NCI-H2081 treated with DMSO at 0.1 percent for 48 hours (cell line): ENCODE measurements at regions not wholly inside any gene's neighbourhood (a gene's known extent, or its start where the extent isn't known, plus 50 kb on each side); places are given as distances from the start of the nearest gene placed in this dataset.
A peak's percentile ranks its signal among the peaks of the same experiment; 100 is the strongest.
"Not testable (repeated sequence)": the region's sequence is repeated elsewhere in the genome, so short reads cannot be mapped to it uniquely, and the experiment has no call there.

Source experiments
- DNase-seq: peaks from one replicate; lab custom pipeline; 2025; lab: John Stamatoyannopoulos, UW

DNA sequence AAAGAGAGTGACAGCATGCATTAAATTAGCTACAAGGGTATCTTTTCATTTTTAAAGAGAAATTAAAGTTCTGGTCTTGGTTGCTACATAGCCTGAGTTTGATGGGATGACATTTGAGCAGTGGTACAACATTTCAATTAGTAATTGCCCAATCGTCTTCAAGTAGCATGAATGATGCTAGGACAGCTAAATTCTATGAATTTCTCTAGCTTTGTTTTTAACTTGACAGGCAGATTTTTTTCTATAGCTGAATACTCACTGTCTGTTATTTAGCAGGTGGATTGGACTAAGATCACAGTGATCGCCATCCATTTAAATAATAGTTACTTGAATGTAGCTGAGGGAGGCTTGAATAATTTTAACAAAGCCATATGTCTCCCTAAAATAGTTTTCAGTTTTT, 162.2 kb downstream of the OXSM start:
- DNase-seq = no peak

DNA sequence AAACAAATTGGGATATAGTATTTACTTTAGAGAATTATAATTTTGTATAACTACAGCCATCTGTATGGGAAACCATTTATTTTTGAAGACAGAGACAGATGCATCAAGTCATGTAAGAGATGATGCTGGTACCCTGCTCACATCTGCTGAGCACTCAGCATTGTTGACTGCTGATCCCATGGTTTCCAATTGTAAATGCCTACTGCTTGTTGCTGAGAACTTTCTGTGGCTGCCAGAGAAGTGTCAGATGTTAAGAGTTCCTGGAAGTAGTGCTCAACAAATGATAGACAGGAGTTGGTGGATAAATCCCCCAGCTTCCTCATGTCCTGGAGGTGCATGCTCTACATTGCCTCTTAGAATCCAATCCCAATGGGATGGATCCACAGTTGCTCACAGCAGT, 167.1 kb downstream of the OXSM start:
- no peak for DNase-seq

GRCh38 chr3:25960776-25961175, 170.9 kb downstream of the OXSM start:
- no peak for DNase-seq

DNA sequence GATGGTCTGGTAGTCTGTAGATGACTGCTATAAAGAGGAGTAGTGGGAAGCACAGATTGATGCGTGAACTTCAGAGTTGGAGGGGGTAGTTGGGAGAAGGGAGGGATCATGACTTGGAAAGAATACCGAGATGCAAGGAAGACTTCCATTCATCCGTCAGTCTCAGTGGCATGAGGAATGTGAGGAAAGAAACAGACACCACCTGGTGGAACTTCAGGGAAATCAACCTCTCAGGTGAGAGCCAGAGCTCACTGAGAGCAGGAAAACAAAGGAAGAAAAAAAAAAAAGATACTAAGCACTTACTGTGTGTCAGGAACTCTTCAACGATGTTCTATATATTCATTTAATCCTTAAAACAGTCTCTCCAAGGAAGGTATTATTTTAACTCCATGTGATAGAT, 172.4 kb downstream of the OXSM start:
- DNase-seq = no peak

DNA sequence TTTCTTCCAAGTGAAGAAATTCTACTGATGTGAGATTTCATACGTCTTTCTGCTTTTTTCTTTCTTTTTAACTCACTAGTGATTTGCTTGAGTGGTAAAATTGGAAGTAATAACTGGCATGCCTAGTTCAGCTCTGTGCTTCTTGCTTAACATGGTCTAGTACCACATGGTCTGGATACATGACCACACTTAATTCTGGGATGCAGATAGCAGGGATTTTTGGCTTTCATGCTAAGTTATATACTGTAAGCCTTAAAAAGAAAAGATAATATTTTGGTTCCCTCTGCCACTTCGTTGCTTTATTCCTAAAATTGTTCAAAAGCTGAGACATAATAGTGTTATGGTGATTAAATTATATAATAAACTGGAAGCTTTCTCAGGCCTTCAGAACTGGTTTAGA, 174.3 kb downstream of the OXSM start:
- DNase-seq = no peak

- DNase-seq = no peak
Observed at GRCh38 chr3:25967385-25967784, 177.5 kb downstream of the OXSM start.

GRCh38 chr3:25971736-25972135, 181.8 kb downstream of the OXSM start:
- DNase-seq = peak; percentile 63

- peak; percentile 79 for DNase-seq
Observed at GRCh38 chr3:25973122-25973521, 183.2 kb downstream of the OXSM start.

DNA sequence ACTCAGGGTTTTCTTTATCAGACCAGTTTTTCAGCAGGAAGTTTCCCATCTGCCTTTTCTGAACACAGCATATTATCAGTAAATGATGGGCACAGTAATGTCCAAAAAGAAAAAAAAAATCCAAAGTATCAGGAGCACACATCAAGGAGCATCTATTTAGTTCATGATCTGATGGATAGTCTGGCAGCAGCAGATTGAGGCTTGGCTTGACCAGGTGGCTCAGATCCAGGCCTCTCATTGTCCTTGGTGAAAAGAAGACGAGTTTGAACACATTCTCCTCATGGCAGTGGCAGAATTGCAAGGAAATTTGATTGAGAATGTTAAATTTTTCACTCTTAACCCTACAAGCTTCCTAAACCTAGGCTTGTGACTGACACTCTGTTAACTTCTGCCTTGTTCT, 192.9 kb downstream of the OXSM start:
- DNase-seq = no peak

DNA sequence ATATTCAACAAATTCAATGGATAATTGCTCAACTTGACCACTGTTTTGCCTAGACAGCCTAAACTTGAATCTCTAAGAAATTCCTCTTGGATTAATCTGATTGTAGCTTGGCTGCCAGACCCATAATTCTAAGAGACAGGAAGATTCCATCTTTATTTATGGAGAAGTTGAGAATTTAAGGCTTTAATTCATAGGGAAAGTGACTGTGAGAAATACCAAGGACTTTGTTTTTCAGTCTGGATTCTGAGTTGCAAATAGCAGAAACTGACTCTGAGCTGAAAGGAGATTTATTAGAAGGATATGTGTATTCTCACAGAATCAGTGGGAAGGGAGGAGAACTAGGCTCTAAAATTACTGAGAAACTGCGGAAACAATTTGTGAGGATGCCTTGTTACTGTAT, 195.7 kb downstream of the OXSM start:
- no peak for DNase-seq

- no peak for DNase-seq
Observed at GRCh38 chr3:25992606-25993005, 202.7 kb downstream of the OXSM start.

DNA sequence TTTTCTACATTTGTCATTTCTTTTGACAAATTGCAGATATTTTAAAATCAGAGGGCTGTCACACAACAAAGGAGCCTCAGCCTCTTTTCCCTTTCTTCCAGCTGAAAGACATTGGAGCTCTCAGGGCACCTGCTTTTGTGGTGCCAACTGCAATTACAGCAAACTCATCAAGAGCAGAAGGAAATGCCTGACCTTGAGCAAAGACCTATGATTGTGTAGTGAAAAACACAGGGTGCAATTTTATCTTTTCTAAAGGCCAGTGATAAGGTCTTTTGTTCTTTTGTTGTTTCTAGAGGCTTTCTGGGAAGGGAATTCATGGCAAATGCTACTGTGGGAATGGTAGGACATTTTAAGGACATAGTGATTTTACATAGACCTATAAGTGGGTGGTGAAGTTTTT, 214.3 kb downstream of the OXSM start:
- no peak for DNase-seq

- no peak for DNase-seq
Observed at GRCh38 chr3:26011276-26011675, 221.4 kb downstream of the OXSM start.

- DNase-seq = no peak
Observed at GRCh38 chr3:26012241-26012745, 222.4 kb downstream of the OXSM start.

DNA sequence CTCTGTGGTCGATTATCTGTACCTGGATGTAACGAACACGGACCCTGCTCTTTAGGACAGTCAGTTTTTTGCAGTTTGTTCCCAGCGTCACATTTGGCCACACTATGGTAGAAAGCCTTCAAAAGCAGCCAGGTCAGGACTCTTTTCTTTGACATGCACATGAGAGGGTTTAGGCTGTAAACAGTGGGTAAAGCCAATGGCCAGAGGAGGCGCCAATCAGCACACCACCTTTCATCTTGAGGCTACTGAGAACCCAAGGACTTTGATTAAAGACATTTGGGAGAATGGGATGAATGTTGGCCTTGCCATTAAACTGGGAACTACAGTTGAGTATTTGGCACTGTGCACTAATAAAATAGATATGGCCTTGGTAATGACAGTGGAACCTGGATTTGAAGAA, 225.9 kb downstream of the OXSM start:
- DNase-seq = no peak

- DNase-seq = no peak
Observed at GRCh38 chr3:26018889-26019288, 229.0 kb downstream of the OXSM start.

DNA sequence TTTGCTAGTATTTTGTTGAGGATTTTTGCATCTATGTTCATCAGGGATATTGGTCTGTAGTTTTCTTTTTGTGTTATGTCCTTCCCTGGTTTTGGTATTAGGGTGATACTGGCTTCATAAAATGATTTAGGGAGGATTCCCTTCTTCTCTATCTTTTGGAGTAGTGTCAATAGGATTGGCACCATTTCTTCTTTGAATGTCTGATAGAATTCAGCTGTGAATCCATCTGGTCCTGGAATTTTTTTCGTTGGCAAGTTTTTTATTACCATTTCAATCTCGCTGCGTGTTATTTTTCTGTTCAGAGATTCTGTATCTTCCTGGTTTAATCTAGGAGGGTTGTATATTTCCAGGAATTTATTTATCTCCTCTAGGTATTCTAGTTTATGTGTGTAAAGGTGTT, 234.3 kb downstream of the OXSM start:
- not testable (repeated sequence) for DNase-seq

DNA sequence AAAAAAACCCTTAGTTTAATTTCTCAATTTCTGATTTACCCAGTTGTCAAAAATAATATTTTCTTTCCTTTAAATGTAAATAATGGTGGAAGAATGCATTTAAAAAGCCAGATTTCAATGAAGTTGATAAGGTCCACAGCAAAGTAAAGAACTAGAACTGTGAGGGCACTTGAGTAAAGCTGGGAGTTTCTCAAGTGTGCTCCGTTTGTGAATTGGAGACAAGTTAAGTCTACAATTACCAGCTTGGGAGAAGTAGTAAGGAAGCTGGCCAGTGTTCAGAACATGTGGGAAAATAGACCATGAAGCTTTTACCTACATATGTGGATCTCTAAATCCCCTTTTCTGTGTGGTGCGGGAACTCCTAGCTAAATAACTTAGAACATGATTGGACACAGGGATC, 239.4 kb downstream of the OXSM start:
- no peak for DNase-seq

DNA sequence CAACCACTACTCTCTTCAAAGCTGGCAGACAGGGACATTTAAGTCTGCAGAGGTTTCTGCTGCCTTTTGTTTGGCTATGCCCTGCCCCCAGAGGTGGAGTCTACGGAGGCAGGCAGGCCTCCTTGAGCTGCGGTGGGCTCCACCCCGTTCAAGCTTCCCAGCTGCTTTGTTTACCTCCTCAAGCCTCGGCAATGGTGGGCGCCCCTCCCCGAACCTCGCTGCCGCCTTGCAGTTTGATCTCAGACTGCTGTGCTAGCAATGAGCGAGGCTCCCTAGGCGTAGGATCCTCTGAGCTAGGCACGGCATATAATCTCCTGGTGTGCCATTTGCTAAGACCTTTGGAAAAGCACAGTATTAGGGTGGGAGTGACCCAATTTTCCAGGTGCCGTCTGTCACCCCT, 252.2 kb downstream of the OXSM start:
- DNase-seq = not testable (repeated sequence)

GRCh38 chr3:26049951-26050350, 260.1 kb downstream of the OXSM start:
- no peak for DNase-seq

DNA sequence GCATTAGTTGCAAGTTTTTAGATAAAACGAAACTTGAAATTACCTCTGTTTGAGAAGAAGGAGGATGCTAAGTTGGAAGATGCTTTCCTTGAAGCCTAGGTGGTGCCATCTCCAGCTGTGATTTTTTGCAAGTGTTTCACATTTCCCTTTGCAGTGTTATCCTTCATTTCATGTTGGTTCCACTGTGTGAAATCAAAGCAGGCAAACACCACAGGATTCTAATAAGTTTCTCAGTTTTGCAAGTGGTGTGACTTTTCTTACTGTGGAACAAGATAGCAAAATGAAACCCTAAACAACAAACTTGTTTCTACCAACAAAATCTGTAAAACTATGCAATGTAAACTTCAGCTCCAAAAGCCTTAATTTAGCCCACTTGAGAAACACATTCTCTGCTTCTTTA, 260.9 kb downstream of the OXSM start:
- no peak for DNase-seq

GRCh38 chr3:26058901-26059321, 269.0 kb downstream of the OXSM start:
- no peak for DNase-seq

DNA sequence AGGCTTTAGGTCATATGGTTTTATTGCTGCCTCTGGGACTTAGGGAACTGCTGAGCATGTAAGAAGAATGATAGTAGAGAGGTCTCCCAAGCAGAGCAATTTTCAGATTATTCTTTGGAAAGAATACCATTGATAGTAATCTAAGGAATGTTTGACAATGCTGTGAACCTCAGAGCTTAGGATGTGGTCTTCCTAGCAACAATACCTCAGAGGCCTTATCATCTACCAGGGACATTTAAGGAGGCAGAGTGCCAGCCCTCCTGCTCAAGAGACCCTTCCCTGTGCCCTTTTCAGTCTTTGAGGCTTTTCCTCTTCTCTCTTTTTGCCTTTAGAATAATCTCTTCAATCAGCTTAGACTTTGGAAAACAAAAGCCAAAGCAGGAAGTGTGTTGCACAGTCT, 272.1 kb downstream of the OXSM start:
- no peak for DNase-seq

GRCh38 chr3:26064297-26064696, 274.4 kb downstream of the OXSM start:
- DNase-seq = no peak

GRCh38 chr3:26068890-26069289, 279.0 kb downstream of the OXSM start:
- DNase-seq = no peak
